Common myeloid progenitor, CD34-positive (primary cell): ENCODE measurements at regions not wholly inside any gene's neighbourhood (a gene's known extent, or its start where the extent isn't known, plus 50 kb on each side); places are given as distances from the start of the nearest gene placed in this dataset.

Source experiments
- CTCF ChIA-PET: fragments of 350-600 bp; sonication (Branson Sonifier 250); formaldehyde crosslinking; loops from one replicate; lab custom pipeline; 2021; ENCODE audit warnings: antibody characterized with exemption; lab: Charles Lee
- POLR2A ChIA-PET: fragments of 350-600 bp; sonication (Branson Sonifier 250); formaldehyde crosslinking; loops from one replicate; lab custom pipeline; 2021; ENCODE audit warnings: antibody characterized with exemption; lab: Charles Lee
- DNase-seq, 3 donors: peaks; one replicate each; pipeline versions ENCODE4 v3.0.0 to v3.0.0-alpha.2; 2013
- H3K27ac ChIP-seq, 2 experiments: 1 replicate in 1 of 2; 2 replicates in 1 of 2; pipeline ENCODE4 v1.7.0; 2013; ENCODE audit warnings: inconsistent platforms in 2 of 2, low read length in 2 of 2, mild to moderate bottlenecking in 2 of 2, low read depth in 1 of 2, moderate library complexity in 1 of 2; ENCODE audit not compliant: severe bottlenecking in 2 of 2, insufficient read depth in 1 of 2, poor library complexity in 1 of 2
- H3K27me3 ChIP-seq, 5 experiments: replicated peaks in 2 of 5; 1 replicate in 3 of 5; 2 replicates in 2 of 5; pipeline versions ENCODE4 v1.6.1 to v1.7.0; 2013; ENCODE audit warnings: low read length in 4 of 5, mild to moderate bottlenecking in 2 of 5, moderate library complexity in 2 of 5, inconsistent platforms in 1 of 5; ENCODE audit not compliant: insufficient read depth in 5 of 5, control insufficient read depth in 4 of 5
- H3K36me3 ChIP-seq, 4 experiments: 1 replicate in 2 of 4; 2 replicates in 2 of 4; pipeline versions ENCODE4 v1.6.1 to v1.7.0; 2013; ENCODE audit warnings: low read length in 3 of 4, control low read depth in 1 of 4, mild to moderate bottlenecking in 1 of 4; ENCODE audit not compliant: control insufficient read depth in 4 of 4, insufficient read depth in 4 of 4
- H3K4me1 ChIP-seq, 4 experiments: 1 replicate in 3 of 4; 2 replicates in 1 of 4; pipeline versions ENCODE4 v1.6.1 to v1.7.1; 2013; ENCODE audit warnings: low read length in 3 of 4, mild to moderate bottlenecking in 3 of 4, control low read depth in 1 of 4, inconsistent platforms in 1 of 4, moderate library complexity in 1 of 4; ENCODE audit not compliant: control insufficient read depth in 4 of 4, insufficient read depth in 4 of 4; ENCODE audit errors: control extremely low read depth in 1 of 4
- H3K4me3 ChIP-seq, 7 experiments: 1 replicate in 4 of 7; 2 replicates in 3 of 7; pipeline versions ENCODE4 v1.5.1 to v1.7.0; 2013; ENCODE audit warnings: mild to moderate bottlenecking in 7 of 7, low read length in 6 of 7, moderate library complexity in 6 of 7, inconsistent platforms in 2 of 7, low read depth in 2 of 7, control low read depth in 1 of 7; ENCODE audit not compliant: insufficient read depth in 4 of 7, control insufficient read depth in 1 of 7; ENCODE audit errors: extremely low read depth in 1 of 7
- H3K9me3 ChIP-seq, 5 experiments: 1 replicate in 4 of 5; 2 replicates in 1 of 5; pipeline versions ENCODE4 v1.6.1 to v1.7.1; 2013; ENCODE audit warnings: low read length in 4 of 5, mild to moderate bottlenecking in 2 of 5, inconsistent platforms in 1 of 5, low read depth in 1 of 5, moderate library complexity in 1 of 5; ENCODE audit not compliant: control insufficient read depth in 4 of 5, insufficient read depth in 2 of 5; ENCODE audit errors: control extremely low read depth in 1 of 5
- WGBS: methylation state at CpG from one replicate; pipeline ENCODE4 v1.1.5; 2013; ENCODE audit not compliant: insufficient coverage; 5-methylcytosine and 5-hydroxymethylcytosine counted together

DNA sequence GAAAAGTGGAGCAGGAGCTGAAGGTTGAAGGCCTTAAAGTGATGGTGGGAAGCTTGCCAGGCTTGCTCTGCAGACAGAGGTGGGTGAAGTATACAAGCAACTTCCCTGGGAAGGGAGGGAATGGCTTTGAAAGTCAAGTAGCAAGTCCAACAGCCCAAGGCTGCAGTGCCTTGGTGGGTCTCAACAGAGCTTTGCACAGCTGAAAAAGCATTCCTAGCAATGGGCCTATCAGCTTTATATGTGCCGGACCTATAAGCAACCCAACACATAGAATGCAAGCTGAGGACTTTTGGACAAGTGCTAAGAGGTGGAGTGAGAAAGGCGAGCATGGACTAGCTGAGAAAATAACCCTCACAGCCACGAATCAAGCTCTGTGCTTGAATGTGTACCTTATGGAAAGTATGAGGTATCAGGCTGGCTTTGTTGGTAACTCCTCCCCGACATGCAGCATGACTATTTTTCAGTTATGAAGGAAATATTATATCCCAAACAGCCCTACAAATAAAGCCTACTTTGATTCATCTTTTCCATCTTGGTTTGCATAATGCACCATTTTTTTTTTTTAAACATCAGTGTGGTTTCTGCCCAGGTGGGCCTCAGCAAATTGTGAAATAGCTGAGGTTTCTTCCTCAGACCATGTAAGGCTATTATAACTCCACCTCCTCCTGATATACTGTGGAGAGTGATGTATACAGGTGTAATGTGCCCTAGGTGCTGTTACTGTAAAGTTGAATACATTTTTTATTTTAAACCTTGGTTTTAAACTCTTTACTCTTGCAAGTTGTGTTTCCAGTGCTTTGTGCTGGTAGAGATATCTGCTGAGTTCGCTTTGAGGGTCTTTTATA is 241.4 kb upstream of the CXCR4 start:
- Histone ChIP-seq H3K27ac (no peak overlapping the region), H3K27me3 (no peaks in the 10 kb centered on the region), H3K4me3 (no peak overlapping the region), H3K9me3 (no peaks in the 10 kb centered on the region), H3K36me3 (no peaks in the 10 kb centered on the region), H3K4me1 (no peaks in the 10 kb centered on the region)
- 100% methylated on average over 1 of the region's 5 CpGs for WGBS
- ChIA-PET CTCF (interaction anchor here (2.0 kb wide), 1 partner anchor 18 kb away, joined by 5 read pairs; no protein-coding TSS in a partner anchor), POLR2A (no interaction called here)
- no peak for DNase-seq

- Histone ChIP-seq H3K4me1 (no peaks in the 10 kb centered on the region), H3K36me3 (no peaks in the 10 kb centered on the region), H3K27me3 (no peaks in the 10 kb centered on the region), H3K9me3 (no peaks in the 10 kb centered on the region), H3K27ac (no peak overlapping the region), H3K4me3 (no peak overlapping the region)
- CTCF ChIA-PET = interaction anchor here (2.0 kb wide), 1 partner anchor 19 kb away, joined by 5 read pairs; no protein-coding TSS in a partner anchor
- no peak for DNase-seq
- POLR2A ChIA-PET = no interaction called here
- WGBS = 100% methylated on average over 1 of the region's 2 CpGs
These were observed 240.6 kb upstream of the CXCR4 start for GRCh38 chr2:136358576-136358975.

DNA sequence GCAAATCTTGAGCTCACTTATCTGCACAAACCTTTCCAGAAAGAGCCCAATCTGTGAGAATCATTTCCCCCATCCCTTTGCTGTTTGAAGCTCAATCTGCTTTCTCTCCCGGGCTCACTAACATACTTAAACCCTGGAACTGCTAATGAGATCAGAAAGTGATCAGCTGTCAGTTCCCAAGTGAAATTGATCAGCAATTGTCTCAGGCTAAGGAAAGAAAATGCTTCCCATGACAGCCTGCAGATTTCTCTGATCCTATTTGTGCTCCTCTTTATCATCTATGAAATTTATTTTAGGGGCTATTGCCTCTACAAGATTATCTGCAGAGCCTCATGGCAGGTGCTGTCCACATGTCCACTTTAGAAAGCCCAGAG is 239.0 kb upstream of the CXCR4 start:
- H3K4me3 ChIP-seq = no peak overlapping the region
- no peaks in the 10 kb centered on the region for H3K36me3 ChIP-seq
- ChIA-PET CTCF (interaction anchor here (2.0 kb wide), 1 partner anchor 20 kb away, joined by 5 read pairs; no protein-coding TSS in a partner anchor), POLR2A (no interaction called here)
- no peak for DNase-seq
- 100% methylated on average over 1 of the region's 1 CpG for WGBS
- H3K4me1 ChIP-seq = no peaks in the 10 kb centered on the region
- no peaks in the 10 kb centered on the region for H3K9me3 ChIP-seq
- H3K27ac ChIP-seq = no peak overlapping the region
- H3K27me3 ChIP-seq = no peaks in the 10 kb centered on the region

GRCh38 chr2:136356125-136357006 is 238.4 kb upstream of the CXCR4 start:
- no peak for DNase-seq
- CTCF ChIA-PET = interaction anchor here (0.6 kb wide), 1 partner anchor 202 kb away, joined by 3 read pairs; no protein-coding TSS in a partner anchor
- no peaks in the 10 kb centered on the region for H3K36me3 ChIP-seq
- POLR2A ChIA-PET = no interaction called here
- no peak overlapping the region for H3K27ac ChIP-seq
- H3K9me3 ChIP-seq = peaks cover 0 to under 1% (median 0%) of the 10 kb centered on the region in 5 experiments
- WGBS = 97% methylated on average over 8 of the region's 10 CpGs
- H3K4me1 ChIP-seq = no peaks in the 10 kb centered on the region
- no peak overlapping the region for H3K4me3 ChIP-seq
- no peaks in the 10 kb centered on the region for H3K27me3 ChIP-seq

- no peaks in the 10 kb centered on the region for H3K27me3 ChIP-seq
- no peak for DNase-seq
- ChIA-PET CTCF (interaction anchor here (0.8 to 1.9 kb wide), 2 partner anchors 29 to 343 kb away, joined by 3 to 4 read pairs; no protein-coding TSS in a partner anchor), POLR2A (interaction anchor here (0.7 kb wide), 1 partner anchor 33 kb away, joined by 3 read pairs; no protein-coding TSS in a partner anchor)
- no peak overlapping the region for H3K27ac ChIP-seq
- H3K4me1 ChIP-seq = no peaks in the 10 kb centered on the region
- H3K36me3 ChIP-seq = no peaks in the 10 kb centered on the region
- no peak overlapping the region for H3K4me3 ChIP-seq
- H3K9me3 ChIP-seq = peaks cover 0 to 4% (median 0%) of the 10 kb centered on the region in 5 experiments
- WGBS = 100% methylated on average over 3 of the region's 4 CpGs
These were observed 233.7 kb upstream of the CXCR4 start for GRCh38 chr2:136351684-136352083.

- Histone ChIP-seq H3K9me3 (peaks cover 0 to 4% (median 0%) of the 10 kb centered on the region in 5 experiments), H3K4me1 (no peaks in the 10 kb centered on the region), H3K4me3 (no peak overlapping the region), H3K36me3 (no peaks in the 10 kb centered on the region), H3K27ac (no peak overlapping the region), H3K27me3 (no peaks in the 10 kb centered on the region)
- WGBS = 100% methylated on average over 1 of the region's 2 CpGs
- POLR2A ChIA-PET = no interaction called here
- peak in 2 of 3 donors; percentile 14 to 23 for DNase-seq
- CTCF ChIA-PET = no interaction called here
These were observed 230.0 kb upstream of the CXCR4 start for GRCh38 chr2:136347981-136348380.
